ENCODE measurements at regions not wholly inside any gene's neighbourhood (a gene's known extent, or its start where the extent isn't known, plus 50 kb on each side); places are given as distances from the start of the nearest gene placed in this dataset.
"Not testable (repeated sequence)": the region's sequence is repeated elsewhere in the genome, so short reads cannot be mapped to it uniquely, and the experiment has no call there.

DNA sequence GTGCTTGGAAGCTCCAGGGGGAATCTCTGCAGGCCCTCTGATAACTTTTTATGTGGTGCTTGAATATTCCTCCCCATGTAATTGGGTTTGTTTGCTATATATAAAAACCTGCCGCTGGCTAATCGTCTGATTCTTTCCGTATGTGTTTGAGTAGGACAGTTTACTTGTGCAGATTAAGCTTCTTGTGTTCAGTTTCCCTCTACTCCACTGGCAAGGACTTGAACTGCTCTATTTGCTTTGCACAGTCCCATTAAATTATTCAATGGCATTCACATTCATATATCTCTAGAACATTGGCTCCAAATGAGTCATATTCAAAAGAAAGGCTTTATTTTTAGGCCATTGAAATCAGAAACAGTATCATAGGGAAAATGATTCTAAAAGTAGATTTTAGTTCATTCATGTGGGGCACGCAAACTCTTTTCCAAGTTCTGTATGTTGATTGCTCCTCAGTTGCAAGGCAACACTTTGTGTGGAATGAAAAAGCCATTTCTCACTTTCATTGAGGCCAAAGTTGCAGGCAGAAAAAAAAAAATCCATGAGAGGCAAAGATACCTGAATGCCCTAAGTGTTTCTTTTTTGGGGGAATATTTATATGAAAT is 1682.3 kb upstream of the PIK3C3 start:
- no peak for DNase-seq (ENCODE audit: low read depth in 3 of 3)

GRCh38 chr18:40259115-40259835 is 1695.8 kb upstream of the PIK3C3 start:
- no peak for DNase-seq (ENCODE audit: low read depth in 3 of 3)

DNA sequence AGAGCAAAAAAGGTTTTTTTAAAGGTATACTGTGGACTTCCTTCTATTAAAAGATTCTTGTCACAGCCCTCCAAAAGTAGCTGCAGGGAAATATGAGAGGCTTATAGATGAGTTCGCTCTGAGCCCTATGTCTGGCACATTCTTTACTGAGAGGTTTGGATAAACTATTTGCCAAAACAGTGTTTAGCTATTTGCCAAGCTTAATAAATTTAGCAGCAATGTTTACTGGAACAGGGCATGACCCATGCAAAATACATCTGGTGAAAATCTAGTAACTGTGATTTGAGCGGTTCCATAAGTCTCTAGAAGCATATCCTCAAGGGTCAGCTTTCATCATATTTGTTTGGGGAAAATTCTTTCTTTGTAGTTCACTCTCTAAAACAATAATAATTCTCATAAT is 1696.7 kb upstream of the PIK3C3 start:
- DNase-seq (ENCODE audit: low read depth in 3 of 3): no peak

DNA sequence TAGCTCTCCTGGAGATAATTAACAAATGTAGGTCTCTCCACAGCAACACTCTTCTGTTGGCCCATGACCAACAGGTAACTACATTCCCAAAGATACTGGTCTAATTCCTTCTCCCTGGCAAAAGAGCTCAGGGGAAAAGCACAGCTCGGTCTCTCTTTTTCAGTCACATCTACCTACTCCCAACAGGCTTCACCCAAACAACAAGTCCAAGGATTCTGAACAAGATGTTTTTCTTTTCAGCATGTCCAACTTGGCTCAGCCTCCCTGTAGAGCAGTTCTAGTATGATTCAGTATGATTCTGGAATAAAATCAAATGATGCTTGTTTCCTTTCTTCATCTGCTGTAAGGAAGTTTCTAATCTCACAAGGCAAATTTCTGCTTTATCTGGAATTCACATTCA is 1704.8 kb upstream of the PIK3C3 start:
- no peak for DNase-seq (ENCODE audit: low read depth in 3 of 3)

GRCh38 chr18:40249390-40250080 is 1705.5 kb upstream of the PIK3C3 start:
- DNase-seq (ENCODE audit: low read depth in 3 of 3): no peak

- not testable (repeated sequence) for DNase-seq (ENCODE audit: low read depth in 3 of 3)
Measured at GRCh38 chr18:40245612-40246011, 1709.4 kb upstream of the PIK3C3 start.

GRCh38 chr18:40243607-40244006 is 1711.4 kb upstream of the PIK3C3 start:
- no peak for DNase-seq (ENCODE audit: low read depth in 3 of 3)

DNA sequence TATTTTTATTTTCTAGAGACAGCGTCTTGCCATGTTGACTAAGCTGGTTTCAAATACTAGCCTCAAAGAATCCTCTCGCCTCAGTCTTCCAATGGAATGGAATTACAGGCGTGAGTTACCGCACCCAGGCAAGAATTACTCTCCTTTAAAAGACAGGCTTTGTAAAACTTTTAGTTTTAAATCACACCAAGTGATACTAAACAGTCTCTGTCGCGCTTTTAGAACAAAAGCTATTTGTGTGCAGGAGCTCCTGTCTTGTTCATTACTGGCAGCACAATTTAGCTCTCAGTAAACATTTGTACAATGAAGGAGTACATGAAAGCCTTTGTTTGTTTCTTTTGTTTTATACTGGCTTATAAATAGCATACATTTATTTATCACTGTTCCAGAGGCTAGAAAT is 1719.2 kb upstream of the PIK3C3 start:
- DNase-seq (ENCODE audit: low read depth in 3 of 3): no peak

GRCh38 chr18:40235323-40235722 is 1719.7 kb upstream of the PIK3C3 start:
- DNase-seq (ENCODE audit: low read depth in 3 of 3): no peak

DNA sequence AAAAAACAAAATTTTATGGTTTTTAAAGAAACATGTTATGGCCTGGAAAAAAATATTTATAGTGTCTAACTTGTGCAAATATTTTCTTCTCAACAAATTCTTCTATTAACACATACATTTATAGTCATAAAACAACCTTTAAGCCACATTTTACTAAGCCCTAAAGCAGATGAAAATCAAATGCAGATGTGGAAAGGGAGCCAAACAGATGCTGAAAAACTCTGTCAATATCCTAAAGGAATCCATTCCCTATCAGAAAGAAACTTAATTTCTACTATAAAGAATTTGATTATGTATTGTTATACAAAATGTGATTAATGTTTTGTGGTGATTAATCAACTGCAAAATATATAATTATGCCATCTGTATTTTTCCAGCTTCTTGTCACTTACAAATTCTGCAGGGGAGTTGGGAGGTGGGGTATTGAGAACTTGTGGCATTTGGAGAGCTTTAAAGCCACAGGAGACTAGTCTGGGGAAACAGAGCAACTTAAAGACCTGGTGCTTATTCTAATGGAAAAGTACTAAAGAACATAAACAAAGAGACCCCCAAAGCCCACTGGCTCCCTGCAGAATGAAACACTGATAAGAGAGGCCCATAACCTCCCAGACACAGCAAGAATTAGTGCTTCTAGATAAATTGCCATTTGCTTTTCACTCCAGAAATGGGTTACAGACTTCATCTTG is 1721.0 kb upstream of the PIK3C3 start:
- DNase-seq (ENCODE audit: low read depth in 3 of 3): no peak

DNA sequence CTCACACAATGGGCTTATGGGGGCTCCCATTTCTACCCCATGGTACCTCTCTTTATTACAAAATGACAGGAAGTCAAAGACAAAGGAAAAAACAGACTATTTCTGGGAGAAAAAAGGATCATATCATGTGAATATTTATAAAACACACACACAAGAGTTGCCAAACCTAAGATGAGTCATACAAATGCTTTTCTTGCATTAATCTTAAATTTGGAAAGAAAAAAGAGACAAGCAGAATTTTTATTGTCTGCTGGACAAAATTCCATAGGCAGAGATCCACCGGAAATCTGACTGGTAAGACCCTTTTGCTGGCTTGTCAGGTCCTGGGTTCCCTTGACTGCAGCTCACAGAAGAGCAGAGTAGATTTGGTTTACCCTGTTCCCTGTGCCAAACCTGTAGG is 1732.3 kb upstream of the PIK3C3 start:
- no peak for DNase-seq (ENCODE audit: low read depth in 3 of 3)

GRCh38 chr18:40216856-40217255 is 1738.2 kb upstream of the PIK3C3 start:
- no peak for DNase-seq (ENCODE audit: low read depth in 3 of 3)

GRCh38 chr18:40215979-40216378 is 1739.1 kb upstream of the PIK3C3 start:
- no peak for DNase-seq (ENCODE audit: low read depth in 3 of 3)

DNA sequence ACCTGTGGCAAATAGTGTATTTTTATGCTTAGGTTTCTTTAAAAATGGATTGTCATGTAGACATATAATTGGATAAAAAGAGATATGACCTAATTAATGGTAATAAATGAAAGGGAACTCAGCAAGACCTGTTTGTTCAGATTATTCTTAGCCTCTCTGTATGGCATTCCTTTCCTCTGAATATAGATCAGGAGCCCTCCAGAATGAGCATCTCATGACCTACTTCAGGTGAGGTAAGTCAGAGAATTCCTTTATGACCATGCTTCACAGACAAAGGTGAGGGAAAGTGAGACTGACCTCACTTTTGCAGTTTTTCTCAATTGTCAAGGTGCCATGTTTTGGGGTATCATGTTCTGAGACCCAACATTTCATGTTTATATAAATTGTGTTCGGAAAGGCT is 1744.3 kb upstream of the PIK3C3 start:
- no peak for DNase-seq (ENCODE audit: low read depth in 3 of 3)

DNA sequence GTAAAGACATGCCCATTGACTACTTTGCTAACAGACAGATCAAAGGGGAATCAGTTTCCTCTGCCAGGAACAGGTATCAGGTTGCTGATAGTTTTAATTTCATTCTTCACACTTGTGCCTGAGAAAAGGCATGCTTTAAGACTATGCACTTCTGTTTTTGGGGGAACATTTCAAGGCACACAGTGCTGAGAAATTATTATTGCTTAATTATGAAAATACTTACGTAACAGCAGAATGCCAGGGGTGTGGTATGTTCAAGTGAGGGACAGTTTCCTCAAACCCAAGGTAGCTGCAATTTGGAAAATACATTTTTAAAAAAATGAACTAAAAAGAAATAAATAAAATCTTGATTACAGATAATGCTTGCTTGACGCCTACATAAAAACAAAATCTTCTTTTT is 1746.1 kb upstream of the PIK3C3 start:
- no peak for DNase-seq (ENCODE audit: low read depth in 3 of 3)

DNA sequence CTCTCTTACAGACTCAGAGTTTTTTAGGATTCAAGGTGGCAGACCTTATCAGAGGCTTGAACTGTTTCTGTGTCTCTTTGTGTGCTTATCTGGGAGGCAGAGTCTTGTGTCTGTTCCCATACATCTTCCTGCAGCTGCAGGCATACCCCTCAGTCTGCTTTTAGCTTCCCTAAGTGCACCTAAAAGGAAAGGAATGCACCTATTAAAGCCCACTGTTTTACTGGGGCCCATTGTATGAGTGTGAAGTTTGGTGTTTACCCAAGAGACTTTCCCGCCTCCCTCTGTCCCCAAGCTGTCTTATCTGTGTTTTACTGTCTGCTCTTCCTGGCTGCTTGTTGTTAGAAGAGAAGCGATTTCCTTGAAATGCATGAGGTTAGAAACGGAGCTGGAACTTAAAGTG is 1757.3 kb upstream of the PIK3C3 start:
- DNase-seq (ENCODE audit: low read depth in 3 of 3): no peak

DNA sequence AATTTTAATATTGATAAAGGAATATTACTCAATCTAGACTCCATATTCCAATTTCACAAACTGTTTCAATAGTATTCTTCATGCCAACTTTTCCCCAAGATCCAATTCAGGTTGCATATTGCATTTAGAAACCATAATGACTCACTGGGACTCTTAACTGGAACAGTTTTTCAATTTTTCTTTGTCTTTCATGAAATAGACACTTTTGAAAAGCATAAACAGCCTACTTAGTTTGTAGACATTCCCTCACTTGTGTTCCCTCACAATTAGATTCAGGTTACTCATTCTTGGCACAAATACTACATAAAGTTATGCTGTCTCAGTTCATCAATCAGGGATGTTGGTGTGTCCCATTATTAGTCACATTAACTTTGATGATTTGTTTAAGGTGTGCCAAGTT is 1768.4 kb upstream of the PIK3C3 start:
- DNase-seq (ENCODE audit: low read depth in 3 of 3): no peak

DNA sequence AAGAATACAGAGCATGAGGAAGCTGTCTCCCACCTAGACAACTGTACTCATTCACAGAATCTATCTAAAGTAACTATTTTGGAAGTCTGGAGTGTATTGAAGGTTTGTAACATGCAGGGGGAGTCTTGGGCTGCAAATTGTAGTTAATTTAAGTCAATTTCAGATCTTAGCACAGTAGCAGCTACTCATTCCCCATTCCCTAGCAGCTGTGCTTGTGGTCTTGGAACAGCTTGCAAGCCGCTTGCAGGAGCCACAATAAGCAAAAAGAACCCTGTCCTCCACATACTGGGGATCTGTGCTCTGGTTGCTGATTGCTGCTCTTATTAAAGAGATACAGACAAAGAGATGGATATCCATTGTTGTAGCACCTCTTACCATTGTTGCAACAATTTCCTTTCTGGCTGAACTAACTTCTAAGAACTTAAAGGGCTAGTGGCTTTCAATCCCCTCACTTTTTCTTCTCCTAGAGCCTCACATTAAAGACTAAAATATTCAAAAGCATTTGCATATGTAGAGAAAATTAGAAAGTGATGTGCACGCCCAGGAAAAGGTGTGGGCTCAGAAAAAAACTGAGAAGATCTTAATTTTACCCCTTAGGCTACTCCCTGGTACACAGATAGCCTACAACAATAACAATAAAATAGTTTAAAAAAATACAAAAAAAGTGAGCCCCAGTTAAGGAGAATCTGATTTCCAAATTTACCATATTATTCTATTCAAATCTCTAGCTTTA is 1775.1 kb upstream of the PIK3C3 start:
- DNase-seq (ENCODE audit: low read depth in 3 of 3): no peak

DNA sequence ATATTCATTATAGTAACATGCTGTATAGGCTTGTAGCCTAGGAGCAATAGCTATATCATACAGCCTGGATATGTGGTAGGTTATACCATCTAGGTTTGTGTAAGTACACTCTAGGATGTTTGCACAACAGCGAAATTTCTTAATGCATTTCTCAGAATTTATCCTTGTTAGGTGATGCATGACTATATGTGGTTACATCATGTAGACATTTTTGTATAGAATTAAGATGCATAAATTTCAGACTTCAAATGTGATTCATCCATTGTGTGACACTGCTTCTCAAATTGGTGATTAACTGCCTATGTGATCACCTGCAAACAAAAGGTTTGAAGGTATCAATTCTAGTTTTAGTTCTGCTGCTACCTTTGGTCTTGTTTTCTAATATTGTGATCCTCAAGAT is 1787.0 kb upstream of the PIK3C3 start:
- no peak for DNase-seq (ENCODE audit: low read depth in 3 of 3)

DNA sequence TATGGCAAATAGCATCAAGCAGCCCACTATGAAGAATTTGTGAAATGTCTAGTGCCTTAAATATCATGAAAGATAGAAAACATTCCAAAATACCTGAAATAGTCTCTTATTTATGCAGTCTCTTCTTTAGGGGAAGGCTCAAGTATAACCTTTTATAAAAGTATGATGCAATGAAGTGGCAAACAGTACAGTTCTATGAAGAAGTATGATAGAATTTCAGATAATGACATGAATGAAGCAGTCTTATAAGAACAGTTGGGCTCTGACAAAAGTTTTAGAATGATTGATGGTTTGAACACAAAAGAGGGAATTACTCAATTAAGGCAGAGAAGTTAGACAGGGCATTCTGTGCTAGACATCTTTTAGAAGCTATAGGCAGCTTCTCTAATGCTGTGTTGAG is 1791.8 kb upstream of the PIK3C3 start:
- no peak for DNase-seq (ENCODE audit: low read depth in 3 of 3)

- no peak for DNase-seq (ENCODE audit: low read depth in 3 of 3)
Measured at GRCh38 chr18:40160361-40160760, 1794.7 kb upstream of the PIK3C3 start.

All from stimulated activated CD4-positive, alpha-beta T cell treated with anti-CD3 and anti-CD28 coated beads, TNF-alpha, amount 100 ng/mL, for 48 hours (primary cell).